HG02571 (cell line): ENCODE measurements at regions not wholly inside any gene's neighbourhood (a gene's known extent, or its start where the extent isn't known, plus 50 kb on each side); places are given as distances from the start of the nearest gene placed in this dataset.
"Not testable (repeated sequence)": the region's sequence is repeated elsewhere in the genome, so short reads cannot be mapped to it uniquely, and the experiment has no call there.

ENCODE experiments used
- ATAC-seq: cut with Tn5 transposase; IDR thresholded peaks from one replicate; pipeline ENCODE4 v1.9.1; 2021; ENCODE audit warnings: mild to moderate bottlenecking, moderate library complexity; ENCODE audit not compliant: unreplicated experiment

GRCh38 chr18:9042766-9043481 is 59.6 kb upstream of the NDUFV2 start:
- ATAC-seq = no peak

DNA sequence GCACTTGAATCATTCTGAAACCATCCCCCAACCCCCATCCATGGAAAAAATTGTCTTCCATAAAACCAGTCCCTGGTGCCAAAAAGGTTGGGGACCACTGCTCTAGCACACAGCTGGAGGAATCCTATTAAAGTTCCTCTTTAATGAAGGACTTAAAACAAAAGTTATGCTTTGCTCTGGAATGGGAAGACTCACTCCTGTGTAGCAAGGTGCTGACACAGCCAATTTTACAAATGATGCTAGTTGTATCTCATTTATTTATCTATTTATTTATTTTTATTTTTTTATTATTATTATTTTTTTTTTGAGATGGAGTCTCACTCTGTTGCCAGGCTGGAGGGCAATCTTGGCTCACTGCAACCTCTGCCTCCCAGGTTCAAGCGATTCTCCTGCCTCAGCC is 58.9 kb upstream of the NDUFV2 start:
- ATAC-seq = no peak

- no peak for ATAC-seq
Measured at GRCh38 chr18:9047715-9048114, 54.8 kb upstream of the NDUFV2 start.

DNA sequence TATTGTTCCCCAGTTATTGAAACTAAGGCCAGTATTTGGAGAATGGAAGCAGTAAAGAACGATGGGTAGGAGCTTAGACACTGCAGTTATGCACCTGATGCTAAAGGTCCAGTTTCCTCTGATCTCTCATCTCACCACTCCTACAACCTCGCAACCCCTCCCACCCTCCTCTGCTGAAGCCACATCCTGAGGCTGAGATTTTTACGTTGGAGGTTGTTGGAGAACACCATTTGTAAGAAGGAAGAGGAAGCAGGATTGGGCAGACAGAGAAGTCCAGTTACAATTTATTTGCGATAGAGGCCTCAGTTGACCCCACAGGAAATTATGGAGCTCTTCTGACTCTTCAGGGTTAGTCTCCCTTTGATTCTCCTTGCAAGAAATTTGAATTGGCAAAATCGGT is 54.3 kb upstream of the NDUFV2 start:
- ATAC-seq = no peak

- no peak for ATAC-seq
Measured at GRCh38 chr18:9048808-9049494, 53.5 kb upstream of the NDUFV2 start.

GRCh38 chr18:9049495-9049809 is 53.0 kb upstream of the NDUFV2 start:
- no peak for ATAC-seq

DNA sequence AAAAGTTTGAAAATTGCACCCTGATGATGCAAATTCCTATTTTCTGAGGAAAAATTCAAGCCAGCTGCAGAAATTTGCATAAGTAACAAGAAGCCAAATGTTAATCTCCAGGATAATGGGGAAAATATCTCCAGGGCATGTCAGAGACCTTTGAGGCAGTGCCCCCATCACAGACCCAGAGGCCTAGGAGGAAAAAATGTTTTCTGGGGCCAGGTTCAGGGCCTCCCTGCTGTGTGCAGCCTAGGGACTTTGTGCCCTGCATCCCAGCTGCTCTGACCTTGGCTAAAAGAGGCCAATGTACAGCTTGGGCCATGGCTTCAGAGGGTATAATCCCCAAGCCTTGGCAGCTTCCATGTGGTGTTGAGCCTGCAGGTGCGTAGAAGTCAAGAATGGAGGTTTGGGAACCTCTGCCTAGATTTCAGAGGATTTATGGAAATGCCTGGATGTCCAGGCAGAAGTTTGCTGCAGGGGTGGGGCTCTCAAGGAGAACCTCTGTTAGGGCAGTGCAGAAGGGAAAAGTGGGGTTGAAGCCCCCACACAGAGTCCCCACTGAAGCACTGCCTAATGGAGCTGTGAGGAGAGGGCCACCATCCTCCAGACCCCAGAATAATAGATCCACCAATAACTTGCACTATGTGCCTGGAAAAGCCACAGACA is 51.7 kb upstream of the NDUFV2 start:
- ATAC-seq = not testable (repeated sequence)
